ENCODE measurements at regions not wholly inside any gene's neighbourhood (a gene's known extent, or its start where the extent isn't known, plus 50 kb on each side); places are given as distances from the start of the nearest gene placed in this dataset.

GRCh38 chr4:165698272-165698671 is 174.8 kb upstream of the TLL1 start:
- TF ChIP-seq CTCF (IDR thresholded peaks at IDR 0.05 in 2 of 3, conservative IDR thresholded peaks at IDR 0.05 in 1 of 3; ENCODE audit: borderline replicate concordance in 1 of 3, insufficient read depth in 1 of 3, low read depth in 2 of 3, low read length in 2 of 3) (no peak), POLR2A (IDR thresholded peaks at IDR 0.05; ENCODE audit: borderline replicate concordance, extremely low read depth, insufficient read depth, insufficient read length) (no peak), POLR2AphosphoS5 (IDR thresholded peaks at IDR 0.05; ENCODE audit: low read depth, low read length) (no peak), ATF3 (IDR thresholded peaks at IDR 0.05) (no peak), REST (IDR thresholded peaks at IDR 0.05; ENCODE audit: low read depth) (no peak), TCF7L2 (IDR thresholded peaks at IDR 0.05; ENCODE audit: borderline replicate concordance, extremely low read depth, insufficient read depth, insufficient read length) (no peak), EZH2 (IDR thresholded peaks at IDR 0.05) (no peak), EGR1 (IDR thresholded peaks at IDR 0.05; ENCODE audit: low read depth) (no peak), RAD21 (IDR thresholded peaks at IDR 0.05; ENCODE audit: low read depth) (no peak)
